ENCODE measurements at regions not wholly inside any gene's neighbourhood (a gene's known extent, or its start where the extent isn't known, plus 50 kb on each side); places are given as distances from the start of the nearest gene placed in this dataset.

DNA sequence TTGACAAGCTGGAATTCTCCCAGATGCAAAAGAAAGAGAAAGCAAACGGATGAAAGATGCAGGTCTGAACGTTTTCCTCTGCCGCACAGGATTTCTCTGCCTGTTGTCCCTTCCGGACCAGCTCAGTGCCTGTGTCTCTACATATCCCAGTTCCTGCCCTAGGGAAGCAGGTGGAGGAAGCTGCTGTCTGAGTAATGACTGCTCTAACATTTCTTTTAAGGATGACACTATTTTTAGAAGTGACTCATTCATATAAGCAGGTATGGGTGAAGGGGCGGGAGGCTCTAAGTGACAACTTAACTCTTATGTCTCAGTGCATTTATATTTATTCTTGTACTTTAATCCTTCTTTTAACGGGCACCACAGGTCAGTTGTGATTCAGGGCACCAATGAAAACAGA, 128.8 kb downstream of the SLC24A2 start:
- H3K4me1 ChIP-seq (ENCODE audit: control insufficient read depth, insufficient read depth, low read length), result peaks cover 8% of the 10 kb centered on the region; the same call in 1 of the 2 replicates
- no peak overlapping the region for H3K9ac ChIP-seq (ENCODE audit: low read length)
- H3K27me3 ChIP-seq (ENCODE audit: control insufficient read depth, insufficient read depth, low read length), result no peaks in the 10 kb centered on the region

GRCh38 chr9:19656704-19657103, 132.1 kb downstream of the SLC24A2 start:
- no peak overlapping the region for H3K27ac ChIP-seq (ENCODE audit: low read depth, low read length)
- H3K4me3 ChIP-seq (ENCODE audit: low read depth, low read length), result no peak overlapping the region
- no peaks in the 10 kb centered on the region for H3K9me3 ChIP-seq (ENCODE audit: control insufficient read depth, insufficient read depth, low read depth, low read length)
- H3K9ac ChIP-seq (ENCODE audit: low read length), result no peak overlapping the region
- H3K4me1 ChIP-seq (ENCODE audit: control insufficient read depth, insufficient read depth, low read length), result peaks cover 4% of the 10 kb centered on the region; the same call in 1 of the 2 replicates
- no peaks in the 10 kb centered on the region for H3K36me3 ChIP-seq (ENCODE audit: control insufficient read depth, insufficient read depth, low read length)
- H3K27me3 ChIP-seq (ENCODE audit: control insufficient read depth, insufficient read depth, low read length), result no peaks in the 10 kb centered on the region

More for the DNA sequence above, 128.8 kb downstream of the SLC24A2 start:
- Histone ChIP-seq H3K27ac (ENCODE audit: low read depth, low read length) (no peak overlapping the region), H3K9me3 (ENCODE audit: control insufficient read depth, insufficient read depth, low read depth, low read length) (no peaks in the 10 kb centered on the region), H3K36me3 (ENCODE audit: control insufficient read depth, insufficient read depth, low read length) (no peaks in the 10 kb centered on the region), H3K4me3 (ENCODE audit: low read depth, low read length) (no peak overlapping the region)

DNA sequence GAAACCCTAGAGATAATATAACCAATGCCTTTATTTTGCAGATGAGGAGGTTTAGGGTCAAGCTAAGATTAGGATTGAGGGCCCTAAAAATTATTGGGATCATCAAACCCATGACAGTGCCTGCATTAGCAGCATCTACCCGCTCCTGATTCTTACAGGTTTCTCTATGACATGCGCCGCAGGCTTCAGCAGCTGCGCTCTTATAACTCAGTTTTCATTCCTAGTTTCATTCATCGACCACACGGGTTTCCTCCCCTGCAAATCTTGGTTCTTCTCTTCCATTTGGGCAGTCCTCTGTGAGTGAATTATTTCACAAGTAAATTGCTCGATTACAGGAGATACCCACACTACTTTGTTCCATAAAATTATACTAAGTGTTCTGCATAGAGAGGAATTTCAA, 137.2 kb downstream of the SLC24A2 start:
- no peak overlapping the region for H3K9ac ChIP-seq (ENCODE audit: low read length)
- no peak overlapping the region for H3K27ac ChIP-seq (ENCODE audit: low read depth, low read length)
- no peaks in the 10 kb centered on the region for H3K27me3 ChIP-seq (ENCODE audit: control insufficient read depth, insufficient read depth, low read length)
- H3K9me3 ChIP-seq (ENCODE audit: control insufficient read depth, insufficient read depth, low read depth, low read length), result no peaks in the 10 kb centered on the region
- no peak overlapping the region for H3K4me3 ChIP-seq (ENCODE audit: low read depth, low read length)
- H3K36me3 ChIP-seq (ENCODE audit: control insufficient read depth, insufficient read depth, low read length), result no peaks in the 10 kb centered on the region
- H3K4me1 ChIP-seq (ENCODE audit: control insufficient read depth, insufficient read depth, low read length), result peaks cover 2% of the 10 kb centered on the region; the same call in 1 of the 2 replicates

GRCh38 chr9:19650312-19650711, 138.5 kb downstream of the SLC24A2 start:
- H3K9me3 ChIP-seq (ENCODE audit: control insufficient read depth, insufficient read depth, low read depth, low read length), result no peaks in the 10 kb centered on the region
- H3K9ac ChIP-seq (ENCODE audit: low read length), result no peak overlapping the region
- H3K27me3 ChIP-seq (ENCODE audit: control insufficient read depth, insufficient read depth, low read length), result no peaks in the 10 kb centered on the region
- no peak overlapping the region for H3K27ac ChIP-seq (ENCODE audit: low read depth, low read length)
- H3K4me3 ChIP-seq (ENCODE audit: low read depth, low read length), result no peak overlapping the region
- no peaks in the 10 kb centered on the region for H3K4me1 ChIP-seq (ENCODE audit: control insufficient read depth, insufficient read depth, low read length)
- H3K36me3 ChIP-seq (ENCODE audit: control insufficient read depth, insufficient read depth, low read length), result no peaks in the 10 kb centered on the region

DNA sequence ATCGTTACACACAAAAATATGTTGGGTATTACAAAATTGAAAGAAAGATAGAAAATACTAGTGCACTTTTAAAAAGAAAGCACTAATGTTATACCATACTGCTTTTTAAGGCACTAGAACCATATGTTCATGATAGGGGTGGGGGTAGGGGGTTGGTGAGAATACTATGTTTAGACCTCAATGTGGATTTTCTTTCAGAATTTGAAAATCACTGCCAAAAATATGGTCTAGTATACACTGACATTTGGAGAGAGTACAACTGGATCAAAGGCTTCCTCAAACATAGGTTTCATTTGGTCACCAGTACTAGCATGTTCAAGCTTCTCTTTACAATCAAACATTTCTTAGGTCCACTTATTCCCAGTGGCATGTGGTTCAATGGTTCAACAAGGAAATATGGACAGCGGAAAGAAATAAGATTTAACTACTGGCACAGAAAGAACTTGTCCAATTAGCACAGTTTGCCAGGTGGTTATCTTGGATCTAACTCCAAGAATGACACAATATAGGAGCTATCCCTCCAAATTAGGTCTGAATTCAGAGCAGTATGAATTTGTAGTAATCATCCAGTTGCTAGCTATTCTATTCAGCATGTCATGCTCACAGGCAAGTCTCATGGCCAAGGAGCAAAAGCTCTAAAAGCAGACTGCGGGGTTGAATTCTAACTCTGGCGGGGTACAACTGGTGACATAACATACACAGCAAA, 139.3 kb downstream of the SLC24A2 start:
- Histone ChIP-seq H3K9ac (ENCODE audit: low read length) (no peak overlapping the region), H3K4me3 (ENCODE audit: low read depth, low read length) (no peak overlapping the region), H3K36me3 (ENCODE audit: control insufficient read depth, insufficient read depth, low read length) (no peaks in the 10 kb centered on the region), H3K4me1 (ENCODE audit: control insufficient read depth, insufficient read depth, low read length) (no peaks in the 10 kb centered on the region), H3K9me3 (ENCODE audit: control insufficient read depth, insufficient read depth, low read depth, low read length) (no peaks in the 10 kb centered on the region), H3K27me3 (ENCODE audit: control insufficient read depth, insufficient read depth, low read length) (no peaks in the 10 kb centered on the region), H3K27ac (ENCODE audit: low read depth, low read length) (no peak overlapping the region)

DNA sequence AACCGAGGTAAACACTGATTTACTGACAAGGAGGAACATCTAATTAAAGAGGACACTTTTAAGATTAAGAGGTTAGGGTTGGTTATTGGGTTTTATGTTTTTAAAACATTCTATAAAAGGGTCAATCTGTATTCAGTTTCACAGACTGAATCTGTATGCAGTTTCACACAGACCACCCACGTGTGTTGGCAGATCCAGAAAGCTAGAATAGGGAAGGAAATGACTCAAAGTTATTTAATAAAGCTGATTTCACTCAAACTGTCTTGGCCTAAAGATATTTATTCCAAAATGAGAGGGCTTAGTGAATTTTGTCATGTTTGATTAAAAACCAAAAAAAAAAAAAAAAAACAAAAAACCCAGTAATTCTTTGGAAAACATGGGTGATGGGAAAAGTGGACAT, 140.2 kb downstream of the SLC24A2 start:
- Histone ChIP-seq H3K9ac (ENCODE audit: low read length) (no peak overlapping the region), H3K4me3 (ENCODE audit: low read depth, low read length) (no peak overlapping the region), H3K27ac (ENCODE audit: low read depth, low read length) (no peak overlapping the region), H3K27me3 (ENCODE audit: control insufficient read depth, insufficient read depth, low read length) (no peaks in the 10 kb centered on the region), H3K4me1 (ENCODE audit: control insufficient read depth, insufficient read depth, low read length) (no peaks in the 10 kb centered on the region), H3K9me3 (ENCODE audit: control insufficient read depth, insufficient read depth, low read depth, low read length) (no peaks in the 10 kb centered on the region), H3K36me3 (ENCODE audit: control insufficient read depth, insufficient read depth, low read length) (no peaks in the 10 kb centered on the region)

- Histone ChIP-seq H3K9me3 (ENCODE audit: control insufficient read depth, insufficient read depth, low read depth, low read length) (no peaks in the 10 kb centered on the region), H3K36me3 (ENCODE audit: control insufficient read depth, insufficient read depth, low read length) (no peaks in the 10 kb centered on the region), H3K9ac (ENCODE audit: low read length) (no peak overlapping the region), H3K27me3 (ENCODE audit: control insufficient read depth, insufficient read depth, low read length) (no peaks in the 10 kb centered on the region), H3K27ac (ENCODE audit: low read depth, low read length) (no peak overlapping the region), H3K4me3 (ENCODE audit: low read depth, low read length) (no peak overlapping the region), H3K4me1 (ENCODE audit: control insufficient read depth, insufficient read depth, low read length) (no peaks in the 10 kb centered on the region)
Measured at GRCh38 chr9:19643875-19644274, 145.0 kb downstream of the SLC24A2 start.

- Histone ChIP-seq H3K4me3 (ENCODE audit: low read depth, low read length) (no peak overlapping the region), H3K9me3 (ENCODE audit: control insufficient read depth, insufficient read depth, low read depth, low read length) (no peaks in the 10 kb centered on the region), H3K9ac (ENCODE audit: low read length) (no peak overlapping the region), H3K36me3 (ENCODE audit: control insufficient read depth, insufficient read depth, low read length) (no peaks in the 10 kb centered on the region), H3K4me1 (ENCODE audit: control insufficient read depth, insufficient read depth, low read length) (no peaks in the 10 kb centered on the region), H3K27ac (ENCODE audit: low read depth, low read length) (no peak overlapping the region), H3K27me3 (ENCODE audit: control insufficient read depth, insufficient read depth, low read length) (no peaks in the 10 kb centered on the region)
Measured at GRCh38 chr9:19642256-19642655, 146.6 kb downstream of the SLC24A2 start.

GRCh38 chr9:19641046-19641445, 147.8 kb downstream of the SLC24A2 start:
- Histone ChIP-seq H3K27ac (ENCODE audit: low read depth, low read length) (no peak overlapping the region), H3K27me3 (ENCODE audit: control insufficient read depth, insufficient read depth, low read length) (no peaks in the 10 kb centered on the region), H3K9ac (ENCODE audit: low read length) (no peak overlapping the region), H3K4me1 (ENCODE audit: control insufficient read depth, insufficient read depth, low read length) (no peaks in the 10 kb centered on the region), H3K36me3 (ENCODE audit: control insufficient read depth, insufficient read depth, low read length) (no peaks in the 10 kb centered on the region), H3K9me3 (ENCODE audit: control insufficient read depth, insufficient read depth, low read depth, low read length) (no peaks in the 10 kb centered on the region), H3K4me3 (ENCODE audit: low read depth, low read length) (no peak overlapping the region)

- Histone ChIP-seq H3K27me3 (ENCODE audit: control insufficient read depth, insufficient read depth, low read length) (no peaks in the 10 kb centered on the region), H3K36me3 (ENCODE audit: control insufficient read depth, insufficient read depth, low read length) (no peaks in the 10 kb centered on the region), H3K9ac (ENCODE audit: low read length) (no peak overlapping the region), H3K4me1 (ENCODE audit: control insufficient read depth, insufficient read depth, low read length) (no peaks in the 10 kb centered on the region), H3K4me3 (ENCODE audit: low read depth, low read length) (no peak overlapping the region), H3K9me3 (ENCODE audit: control insufficient read depth, insufficient read depth, low read depth, low read length) (no peaks in the 10 kb centered on the region), H3K27ac (ENCODE audit: low read depth, low read length) (no peak overlapping the region)
Measured at GRCh38 chr9:19640014-19640413, 148.8 kb downstream of the SLC24A2 start.

DNA sequence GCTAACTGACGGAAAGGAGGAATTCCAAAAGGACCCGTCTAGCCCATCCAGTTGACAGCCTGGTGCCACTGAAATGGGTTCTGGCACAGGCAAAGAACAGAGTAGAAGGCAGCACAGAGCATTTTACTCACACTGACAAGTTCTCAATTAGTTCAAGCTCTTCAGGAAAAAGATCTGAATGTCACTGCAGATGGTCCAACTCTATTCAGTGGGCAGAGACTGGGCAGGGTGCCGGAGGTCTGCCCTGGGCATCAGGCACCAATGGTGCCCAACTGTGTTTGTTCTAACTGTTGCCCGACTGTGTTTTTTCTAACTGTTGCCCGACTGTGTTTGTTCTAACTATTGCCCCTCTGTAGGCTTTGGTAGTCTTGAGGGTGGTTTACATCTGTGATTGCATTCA, 151.8 kb downstream of the SLC24A2 start:
- H3K27ac ChIP-seq (ENCODE audit: low read depth, low read length), result no peak overlapping the region
- no peak overlapping the region for H3K4me3 ChIP-seq (ENCODE audit: low read depth, low read length)
- no peaks in the 10 kb centered on the region for H3K4me1 ChIP-seq (ENCODE audit: control insufficient read depth, insufficient read depth, low read length)
- no peaks in the 10 kb centered on the region for H3K9me3 ChIP-seq (ENCODE audit: control insufficient read depth, insufficient read depth, low read depth, low read length)
- H3K27me3 ChIP-seq (ENCODE audit: control insufficient read depth, insufficient read depth, low read length), result no peaks in the 10 kb centered on the region
- H3K9ac ChIP-seq (ENCODE audit: low read length), result no peak overlapping the region
- H3K36me3 ChIP-seq (ENCODE audit: control insufficient read depth, insufficient read depth, low read length), result no peaks in the 10 kb centered on the region
